Vagina (tissue), 2 donors: ENCODE measurements at regions not wholly inside any gene's neighbourhood (a gene's known extent, or its start where the extent isn't known, plus 50 kb on each side); places are given as distances from the start of the nearest gene placed in this dataset.

Experiments used
- CTCF ChIP-seq, 3 experiments: fragments of 450-650 bp in 2 of 3; fragments of 200-600 bp in 1 of 3; sonication (generic) in 1 of 3; IDR thresholded peaks; one replicate each; pipeline ENCODE4 v1.5.1; 2017 to 2019; ENCODE audit warnings: antibody characterized with exemption in 3 of 3, mild to moderate bottlenecking in 2 of 3, moderate library complexity in 2 of 3
- POLR2AphosphoS5 ChIP-seq, 2 donors: sonication (generic); formaldehyde crosslinking; IDR thresholded peaks; one replicate each; pipeline ENCODE4 v1.9.0; 2017; ENCODE audit warnings: antibody characterized with exemption in 2 of 2, mild to moderate bottlenecking in 2 of 2, low read depth in 1 of 2; ENCODE audit not compliant: insufficient read depth in 1 of 2

GRCh38 chr7:412313-412710, 107.3 kb downstream of the PDGFA start:
- TF ChIP-seq POLR2AphosphoS5 (IDR thresholded peaks at IDR 0.05; ENCODE audit: insufficient read depth in 1 of 2, low read depth in 1 of 2) (no peak), CTCF (IDR thresholded peaks at IDR 0.05) (no peak)
